ENCODE measurements at regions not wholly inside any gene's neighbourhood (a gene's known extent, or its start where the extent isn't known, plus 50 kb on each side); places are given as distances from the start of the nearest gene placed in this dataset.

DNA sequence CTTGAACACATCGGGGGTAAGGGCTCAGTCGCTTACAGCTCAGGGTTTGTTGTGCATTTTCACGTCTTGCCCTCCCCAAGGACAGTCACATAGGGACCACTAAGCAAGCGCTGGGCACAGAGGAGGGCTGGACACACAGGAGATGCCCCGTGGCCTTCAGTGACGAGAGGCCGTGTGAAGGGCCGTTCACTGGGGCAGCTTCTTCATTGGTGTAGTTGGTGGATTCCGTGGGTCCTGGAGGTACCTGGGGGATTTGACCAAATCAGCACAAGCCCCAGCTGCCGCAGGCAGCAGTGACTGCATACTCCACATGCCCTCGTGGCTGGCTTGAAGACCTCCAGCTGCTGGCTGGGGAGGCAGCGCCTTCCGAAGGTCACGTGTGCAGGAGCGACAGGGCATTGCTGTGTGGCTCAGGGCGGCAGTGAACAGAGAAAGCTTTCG is 100.8 kb upstream of the C1orf174 start:
- Histone ChIP-seq H3K27ac (ENCODE audit: insufficient read depth, low read depth, low read length, poor library complexity, severe bottlenecking) (no peak overlapping the region), H3K36me3 (ENCODE audit: control insufficient read depth, insufficient read depth, low read length) (no peaks in the 10 kb centered on the region), H3K9me3 (ENCODE audit: control insufficient read depth, low read length) (no peaks in the 10 kb centered on the region), H3K4me3 (ENCODE audit: insufficient read depth, low read depth, low read length) (no peak overlapping the region), H3K4me1 (ENCODE audit: control insufficient read depth, insufficient read depth, low read length) (peaks cover 5% of the 10 kb centered on the region), H3K27me3 (ENCODE audit: control insufficient read depth, insufficient read depth, low read length, poor library complexity, severe bottlenecking) (no peaks in the 10 kb centered on the region)
- 90 to 91% methylated on average over 17 of the region's 17 CpGs for WGBS, 2 experiments

DNA sequence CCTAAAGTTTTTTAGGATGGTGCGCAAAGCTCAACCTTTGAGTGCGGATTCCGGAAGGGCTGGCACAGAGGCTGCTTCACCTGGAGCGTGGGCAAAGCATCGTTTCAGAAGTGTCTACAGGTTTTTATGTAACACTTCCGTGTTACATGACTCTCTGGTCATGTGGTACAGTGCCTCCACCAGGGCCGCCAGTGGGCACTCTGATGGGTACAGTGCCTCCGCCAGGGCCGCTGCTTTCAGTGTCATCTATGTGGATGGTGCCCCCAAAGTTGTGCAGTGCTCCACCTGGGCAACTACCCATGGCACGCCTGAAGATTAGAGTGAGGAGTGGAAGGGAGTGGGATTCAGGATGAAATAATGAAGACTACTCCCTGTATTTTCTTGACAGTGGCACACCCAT is 101.4 kb upstream of the C1orf174 start:
- H3K4me1 ChIP-seq (ENCODE audit: control insufficient read depth, insufficient read depth, low read length): peaks cover 5% of the 10 kb centered on the region
- no peaks in the 10 kb centered on the region for H3K9me3 ChIP-seq (ENCODE audit: control insufficient read depth, low read length)
- no peak overlapping the region for H3K4me3 ChIP-seq (ENCODE audit: insufficient read depth, low read depth, low read length)
- no peaks in the 10 kb centered on the region for H3K27me3 ChIP-seq (ENCODE audit: control insufficient read depth, insufficient read depth, low read length, poor library complexity, severe bottlenecking)
- H3K27ac ChIP-seq (ENCODE audit: insufficient read depth, low read depth, low read length, poor library complexity, severe bottlenecking): no peak overlapping the region
- H3K36me3 ChIP-seq (ENCODE audit: control insufficient read depth, insufficient read depth, low read length): no peaks in the 10 kb centered on the region
- WGBS, 2 experiments: 93 to 96% methylated on average over 10 of the region's 10 CpGs

DNA sequence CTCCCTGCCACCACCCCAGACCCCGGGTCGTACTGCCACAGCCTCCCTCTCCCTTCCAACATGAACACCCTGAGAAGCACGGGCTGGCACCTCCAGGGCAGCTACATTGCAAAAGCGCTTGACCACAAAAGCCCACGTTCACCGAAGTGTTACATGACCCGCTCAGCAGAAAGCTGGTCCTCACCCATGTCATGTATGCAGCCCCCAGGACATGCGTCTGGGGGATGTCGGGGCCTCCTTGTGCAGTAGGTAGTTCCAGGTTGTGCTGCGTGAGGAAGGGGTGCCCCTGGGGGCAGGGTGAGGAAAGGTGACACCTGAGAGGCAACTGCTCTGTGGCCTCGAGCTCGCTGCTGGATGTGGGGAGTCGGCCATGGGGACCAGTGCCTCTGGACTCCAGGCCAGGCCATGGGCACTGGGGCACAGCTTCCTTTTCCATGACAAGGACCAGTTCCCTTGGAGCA is 102.0 kb upstream of the C1orf174 start:
- no peak overlapping the region for H3K4me3 ChIP-seq (ENCODE audit: insufficient read depth, low read depth, low read length)
- H3K36me3 ChIP-seq (ENCODE audit: control insufficient read depth, insufficient read depth, low read length): no peaks in the 10 kb centered on the region
- WGBS, 2 experiments: 88% methylated on average over 13 of the region's 13 CpGs
- H3K27ac ChIP-seq (ENCODE audit: insufficient read depth, low read depth, low read length, poor library complexity, severe bottlenecking): no peak overlapping the region
- peaks cover 5% of the 10 kb centered on the region for H3K4me1 ChIP-seq (ENCODE audit: control insufficient read depth, insufficient read depth, low read length)
- no peaks in the 10 kb centered on the region for H3K9me3 ChIP-seq (ENCODE audit: control insufficient read depth, low read length)
- H3K27me3 ChIP-seq (ENCODE audit: control insufficient read depth, insufficient read depth, low read length, poor library complexity, severe bottlenecking): no peaks in the 10 kb centered on the region

DNA sequence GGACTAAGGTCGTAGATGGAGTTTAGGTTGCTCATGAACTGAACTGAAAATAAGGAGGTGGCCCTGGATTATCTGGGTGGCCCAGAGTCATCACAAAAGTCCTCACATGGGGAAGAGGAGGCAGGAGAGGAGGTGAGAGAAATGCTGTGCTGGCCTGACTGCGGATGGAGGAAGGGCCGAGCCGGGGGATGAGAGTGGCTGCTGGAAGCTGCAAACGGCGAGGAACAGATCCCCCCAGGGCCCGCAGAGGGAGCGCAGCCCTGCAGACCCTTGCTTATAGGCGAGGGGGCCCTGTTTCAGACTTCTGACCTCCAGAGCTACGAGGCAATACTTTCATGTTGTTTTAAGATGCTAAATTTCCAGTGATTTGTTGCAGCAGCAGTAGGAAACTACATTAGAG is 102.7 kb upstream of the C1orf174 start:
- H3K27me3 ChIP-seq (ENCODE audit: control insufficient read depth, insufficient read depth, low read length, poor library complexity, severe bottlenecking): no peaks in the 10 kb centered on the region
- no peak overlapping the region for H3K4me3 ChIP-seq (ENCODE audit: insufficient read depth, low read depth, low read length)
- no peak overlapping the region for H3K27ac ChIP-seq (ENCODE audit: insufficient read depth, low read depth, low read length, poor library complexity, severe bottlenecking)
- no peaks in the 10 kb centered on the region for H3K9me3 ChIP-seq (ENCODE audit: control insufficient read depth, low read length)
- H3K4me1 ChIP-seq (ENCODE audit: control insufficient read depth, insufficient read depth, low read length): peaks cover 5% of the 10 kb centered on the region
- no peaks in the 10 kb centered on the region for H3K36me3 ChIP-seq (ENCODE audit: control insufficient read depth, insufficient read depth, low read length)
- WGBS, 2 experiments: 86 to 87% methylated on average over 10 of the region's 10 CpGs

DNA sequence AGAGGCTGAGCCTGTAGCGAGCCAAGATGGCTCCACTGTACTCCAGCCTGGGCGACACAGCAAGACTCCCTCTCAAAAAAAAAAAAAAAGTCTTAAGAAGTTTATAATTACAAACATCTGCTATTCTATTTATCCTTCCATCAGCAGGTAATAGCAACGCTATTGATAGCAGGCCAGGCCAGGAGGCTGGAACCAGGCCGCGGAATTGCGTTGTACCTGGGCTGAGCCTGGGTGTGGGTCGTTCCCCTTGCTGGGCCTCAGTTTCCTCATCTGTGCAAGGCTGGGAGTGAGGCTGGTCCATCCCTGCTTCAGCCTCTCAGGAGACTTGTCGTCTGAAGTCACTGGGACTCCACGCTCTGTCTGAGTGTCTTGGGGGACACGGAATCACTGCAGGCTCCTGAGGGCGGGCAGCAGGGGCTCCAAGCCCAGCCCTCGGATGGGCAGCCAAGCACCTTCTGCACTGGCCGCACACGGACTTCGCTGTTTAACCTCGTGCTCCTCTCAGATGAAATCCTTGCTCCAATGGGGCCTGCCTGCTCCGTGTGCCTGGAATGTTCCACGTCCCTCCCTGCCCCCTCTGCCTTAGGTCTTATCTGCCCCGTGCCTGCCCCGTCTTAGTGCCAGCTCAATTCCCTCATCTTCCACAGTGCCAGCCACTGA is 103.9 kb upstream of the C1orf174 start:
- no peak overlapping the region for H3K27ac ChIP-seq (ENCODE audit: insufficient read depth, low read depth, low read length, poor library complexity, severe bottlenecking)
- no peaks in the 10 kb centered on the region for H3K27me3 ChIP-seq (ENCODE audit: control insufficient read depth, insufficient read depth, low read length, poor library complexity, severe bottlenecking)
- 91 to 92% methylated on average over 20 of the region's 20 CpGs for WGBS, 2 experiments
- no peaks in the 10 kb centered on the region for H3K9me3 ChIP-seq (ENCODE audit: control insufficient read depth, low read length)
- peaks cover 5% of the 10 kb centered on the region for H3K4me1 ChIP-seq (ENCODE audit: control insufficient read depth, insufficient read depth, low read length)
- no peaks in the 10 kb centered on the region for H3K36me3 ChIP-seq (ENCODE audit: control insufficient read depth, insufficient read depth, low read length)
- H3K4me3 ChIP-seq (ENCODE audit: insufficient read depth, low read depth, low read length): no peak overlapping the region

DNA sequence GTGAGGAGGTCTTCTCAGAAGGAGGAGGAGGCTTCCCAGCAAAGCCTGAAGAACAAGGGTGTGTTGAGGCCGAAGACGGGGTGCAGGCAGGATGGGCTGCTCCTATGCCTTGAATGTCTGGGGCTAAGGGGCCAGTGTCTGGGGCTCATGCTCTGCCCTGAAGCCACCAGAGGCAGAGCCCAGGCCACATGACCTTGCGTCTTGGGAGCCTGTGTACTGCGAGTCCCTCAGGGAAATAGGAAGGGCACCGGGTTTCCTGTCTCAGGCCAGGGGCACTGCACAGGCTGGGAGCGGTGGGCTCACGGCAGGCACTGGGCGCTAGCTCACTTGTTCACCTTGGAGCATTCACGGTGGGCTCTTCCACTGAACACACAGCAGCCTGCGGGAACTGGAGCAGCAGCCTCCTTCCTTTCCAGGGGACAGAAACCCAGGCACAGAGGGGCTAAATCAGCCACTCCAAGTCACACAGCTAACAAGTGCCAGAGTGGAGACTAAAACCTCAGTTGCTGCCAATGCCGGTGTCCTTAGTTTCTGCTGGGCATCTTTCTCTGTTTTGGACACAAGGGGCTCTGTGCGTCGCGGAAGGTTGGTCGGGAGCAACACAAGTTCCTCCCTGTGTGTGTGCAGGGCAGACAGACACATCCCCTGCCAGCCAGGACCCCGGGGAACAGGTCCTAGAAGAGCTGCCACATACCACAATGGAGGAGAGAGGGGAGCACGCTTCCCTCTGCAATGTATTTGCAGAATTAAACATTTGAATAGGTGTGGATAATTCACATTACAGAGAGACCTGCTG is 104.8 kb upstream of the C1orf174 start:
- H3K27me3 ChIP-seq (ENCODE audit: control insufficient read depth, insufficient read depth, low read length, poor library complexity, severe bottlenecking): no peaks in the 10 kb centered on the region
- 93 to 94% methylated on average over 17 of the region's 17 CpGs for WGBS, 2 experiments
- H3K4me1 ChIP-seq (ENCODE audit: control insufficient read depth, insufficient read depth, low read length): peaks cover 4% of the 10 kb centered on the region
- H3K9me3 ChIP-seq (ENCODE audit: control insufficient read depth, low read length): no peaks in the 10 kb centered on the region
- no peak overlapping the region for H3K27ac ChIP-seq (ENCODE audit: insufficient read depth, low read depth, low read length, poor library complexity, severe bottlenecking)
- H3K36me3 ChIP-seq (ENCODE audit: control insufficient read depth, insufficient read depth, low read length): no peaks in the 10 kb centered on the region
- H3K4me3 ChIP-seq (ENCODE audit: insufficient read depth, low read depth, low read length): no peak overlapping the region

DNA sequence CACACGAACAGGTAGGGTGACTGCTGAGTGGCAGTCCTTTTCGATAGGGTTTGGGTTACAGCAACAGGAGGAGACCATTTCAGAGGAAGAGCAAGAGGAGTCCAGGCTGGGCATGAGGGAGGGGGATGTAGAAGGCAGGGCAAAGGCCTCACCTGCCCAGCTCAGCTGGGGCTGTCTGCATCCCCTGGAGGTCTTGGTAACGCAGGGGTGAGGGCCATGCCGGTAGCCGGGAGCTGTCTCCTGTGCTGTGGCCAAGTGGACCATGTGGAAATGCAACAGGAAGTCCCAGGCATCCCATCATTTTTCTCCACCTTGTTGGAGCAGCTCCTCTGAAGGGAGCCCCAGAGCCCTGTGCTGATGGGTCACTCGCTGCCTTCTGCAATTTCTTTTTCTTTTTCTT is 105.4 kb upstream of the C1orf174 start:
- no peak overlapping the region for H3K4me3 ChIP-seq (ENCODE audit: insufficient read depth, low read depth, low read length)

DNA sequence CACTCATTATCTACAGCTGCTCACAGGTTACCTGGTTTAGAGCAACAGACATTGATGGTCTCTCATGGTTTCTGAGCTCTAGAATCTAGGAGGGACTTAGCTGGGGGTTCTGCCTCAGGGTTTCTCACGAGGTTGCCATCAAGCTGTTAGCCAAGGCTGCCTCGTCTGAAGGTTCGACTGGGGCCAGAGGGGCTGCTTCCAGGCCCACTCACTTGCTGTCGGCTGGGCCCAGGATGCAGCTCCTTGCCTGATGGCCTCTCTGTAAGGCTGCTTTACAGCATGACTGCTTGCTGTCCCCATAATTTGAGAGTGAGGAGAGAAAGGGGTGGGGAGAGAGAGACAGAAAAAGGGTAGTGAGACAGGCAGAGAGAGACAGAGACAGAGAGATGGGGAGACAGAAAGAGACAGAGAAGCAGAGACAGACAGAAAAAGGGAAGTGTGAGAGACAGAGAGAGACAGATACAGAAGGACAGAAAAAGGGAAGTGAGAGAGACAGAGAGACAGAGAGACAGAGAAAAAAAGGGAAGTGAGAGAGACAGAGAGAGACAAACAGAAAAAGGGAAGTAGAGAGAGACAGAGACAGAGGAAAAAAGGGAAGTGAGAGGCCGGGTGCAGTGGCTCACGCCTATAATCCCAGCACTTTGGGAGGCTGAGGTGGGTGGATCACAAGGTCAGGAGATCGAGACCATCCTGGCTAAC is 106.8 kb upstream of the C1orf174 start:
- Histone ChIP-seq H3K9me3 (ENCODE audit: control insufficient read depth, low read length) (no peaks in the 10 kb centered on the region), H3K4me3 (ENCODE audit: insufficient read depth, low read depth, low read length) (no peak overlapping the region), H3K27me3 (ENCODE audit: control insufficient read depth, insufficient read depth, low read length, poor library complexity, severe bottlenecking) (no peaks in the 10 kb centered on the region), H3K4me1 (ENCODE audit: control insufficient read depth, insufficient read depth, low read length) (peaks cover 7% of the 10 kb centered on the region), H3K36me3 (ENCODE audit: control insufficient read depth, insufficient read depth, low read length) (no peaks in the 10 kb centered on the region), H3K27ac (ENCODE audit: insufficient read depth, low read depth, low read length, poor library complexity, severe bottlenecking) (no peak overlapping the region)
- 93 to 95% methylated on average over 6 of the region's 7 CpGs for WGBS, 2 experiments

More for the DNA sequence above, 105.4 kb upstream of the C1orf174 start:
- no peaks in the 10 kb centered on the region for H3K36me3 ChIP-seq (ENCODE audit: control insufficient read depth, insufficient read depth, low read length)
- no peak overlapping the region for H3K27ac ChIP-seq (ENCODE audit: insufficient read depth, low read depth, low read length, poor library complexity, severe bottlenecking)
- H3K27me3 ChIP-seq (ENCODE audit: control insufficient read depth, insufficient read depth, low read length, poor library complexity, severe bottlenecking): no peaks in the 10 kb centered on the region
- no peaks in the 10 kb centered on the region for H3K9me3 ChIP-seq (ENCODE audit: control insufficient read depth, low read length)
- no peaks in the 10 kb centered on the region for H3K4me1 ChIP-seq (ENCODE audit: control insufficient read depth, insufficient read depth, low read length)
- 87 to 88% methylated on average over 6 of the region's 6 CpGs for WGBS, 2 experiments

DNA sequence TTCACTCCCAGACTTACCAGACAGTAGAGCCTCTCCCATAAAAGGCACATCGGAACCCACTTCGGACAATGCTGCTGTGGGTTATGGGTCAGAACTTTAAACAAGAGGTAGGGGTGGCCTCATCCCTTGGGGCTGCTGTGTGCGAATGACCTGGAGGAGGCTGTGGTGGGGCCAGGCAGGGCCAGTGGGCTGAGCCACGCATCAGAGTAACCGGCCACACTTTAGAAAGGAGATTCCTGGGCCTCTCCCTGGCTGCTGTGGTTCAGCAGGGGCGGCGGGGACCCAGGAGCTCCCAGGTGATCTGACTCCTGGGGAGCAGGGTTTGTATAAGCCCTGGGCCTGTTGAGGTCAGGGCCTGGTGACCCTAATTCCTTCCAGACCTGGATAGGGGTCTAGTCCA is 110.2 kb upstream of the C1orf174 start:
- no peaks in the 10 kb centered on the region for H3K27me3 ChIP-seq (ENCODE audit: control insufficient read depth, insufficient read depth, low read length, poor library complexity, severe bottlenecking)
- H3K36me3 ChIP-seq (ENCODE audit: control insufficient read depth, insufficient read depth, low read length): no peaks in the 10 kb centered on the region
- H3K4me1 ChIP-seq (ENCODE audit: control insufficient read depth, insufficient read depth, low read length): peaks cover 7% of the 10 kb centered on the region
- no peak overlapping the region for H3K4me3 ChIP-seq (ENCODE audit: insufficient read depth, low read depth, low read length)
- H3K9me3 ChIP-seq (ENCODE audit: control insufficient read depth, low read length): no peaks in the 10 kb centered on the region
- no peak overlapping the region for H3K27ac ChIP-seq (ENCODE audit: insufficient read depth, low read depth, low read length, poor library complexity, severe bottlenecking)
- 90 to 92% methylated on average over 7 of the region's 7 CpGs for WGBS, 2 experiments
